CD14-positive monocyte (primary cell): ENCODE measurements at regions not wholly inside any gene's neighbourhood (a gene's known extent, or its start where the extent isn't known, plus 50 kb on each side); places are given as distances from the start of the nearest gene placed in this dataset.
A peak's percentile ranks its signal among the peaks of the same experiment; 100 is the strongest.

Experiments used
- DNase-seq, 3 donors: peaks; one replicate each; pipeline ENCODE4 v3.0.0-alpha.2; 2011 to 2022
- H2AFZ ChIP-seq: 2 replicates; pipeline ENCODE4 v1.6.0; 2012; ENCODE audit warnings: mild to moderate bottlenecking, low read depth, low read length, inconsistent platforms; ENCODE audit not compliant: insufficient read depth, poor library complexity, severe bottlenecking
- H3K27ac ChIP-seq, 2 donors: 1 replicate in 1 of 2; 2 replicates in 1 of 2; pipeline ENCODE4 v1.5.1; 2012 to 2013; ENCODE audit warnings: low read length in 2 of 2, control low read depth in 1 of 2, inconsistent platforms in 1 of 2, low read depth in 1 of 2, mild to moderate bottlenecking in 1 of 2
- H3K27me3 ChIP-seq, 2 donors: one replicate each; pipeline versions ENCODE4 v1.6.0 to v1.6.1; 2011 to 2013; ENCODE audit warnings: low read length in 2 of 2; ENCODE audit not compliant: control insufficient read depth in 2 of 2, insufficient read depth in 2 of 2
- H3K36me3 ChIP-seq, 2 donors: replicated peaks in 1 of 2; 1 replicate in 1 of 2; 2 replicates in 1 of 2; pipeline versions ENCODE4 v1.5.1 to v1.6.1; 2012 to 2013; ENCODE audit warnings: low read length in 2 of 2, control low read depth in 1 of 2, inconsistent platforms in 1 of 2, mild to moderate bottlenecking in 1 of 2; ENCODE audit not compliant: insufficient read depth in 2 of 2, control insufficient read depth in 1 of 2
- H3K4me1 ChIP-seq, 2 donors: 1 replicate in 1 of 2; 2 replicates in 1 of 2; pipeline versions ENCODE4 v1.5.1 to v1.6.1; 2012 to 2013; ENCODE audit warnings: low read length in 2 of 2, control low read depth in 1 of 2, inconsistent platforms in 1 of 2, mild to moderate bottlenecking in 1 of 2, moderate library complexity in 1 of 2; ENCODE audit not compliant: insufficient read depth in 2 of 2, control insufficient read depth in 1 of 2
- H3K4me2 ChIP-seq: replicated peaks from 2 replicates; pipeline ENCODE3; 2012; ENCODE audit warnings: low read length, moderate library complexity, mild to moderate bottlenecking; ENCODE audit not compliant: poor library complexity, severe bottlenecking; ENCODE audit errors: extremely low read depth
- H3K4me3 ChIP-seq, 3 experiments: fragments of 200-600 bp in 1 of 3; sonication (generic) in 1 of 3; replicated peaks in 1 of 3; 1 replicate in 2 of 3; 2 replicates in 1 of 3; pipeline ENCODE4 v1.5.1; 2011 to 2013; ENCODE audit warnings: low read length in 3 of 3, mild to moderate bottlenecking in 3 of 3, control low read depth in 2 of 3, low read depth in 2 of 3, inconsistent platforms in 1 of 3, moderate library complexity in 1 of 3
- H3K79me2 ChIP-seq: 2 replicates; pipeline ENCODE4 v1.6.0; 2012; ENCODE audit warnings: mild to moderate bottlenecking, control low read depth, inconsistent platforms, low read length, moderate library complexity; ENCODE audit not compliant: insufficient read depth
- H3K9ac ChIP-seq: 2 replicates; pipeline ENCODE4 v1.6.0; 2017; ENCODE audit warnings: low read length, mild to moderate bottlenecking; ENCODE audit not compliant: insufficient read depth, poor library complexity, severe bottlenecking
- H3K9me3 ChIP-seq, 2 donors: replicated peaks in 1 of 2; 1 replicate in 1 of 2; 2 replicates in 1 of 2; pipeline versions ENCODE4 v1.5.1 to v1.6.1; 2012 to 2013; ENCODE audit warnings: low read length in 2 of 2, control low read depth in 1 of 2; ENCODE audit not compliant: control insufficient read depth in 1 of 2, insufficient read depth in 1 of 2
- H4K20me1 ChIP-seq: 2 replicates; pipeline ENCODE4 v1.6.0; 2012; ENCODE audit warnings: mild to moderate bottlenecking, low read length, control low read depth, moderate library complexity; ENCODE audit not compliant: insufficient read depth
- H3K27ac Mint-ChIP-seq, 7 donors: one replicate each; pipeline ENCODE4 v1.8.0; 2020; ENCODE audit warnings: mild to moderate bottlenecking in 7 of 7, mixed read lengths in 7 of 7, moderate library complexity in 6 of 7, inconsistent platforms in 2 of 7
- H3K27me3 Mint-ChIP-seq, 3 donors: one replicate each; pipeline ENCODE4 v1.8.0; 2021 to 2022; ENCODE audit warnings: low read depth in 3 of 3, mild to moderate bottlenecking in 3 of 3, mixed read lengths in 3 of 3, moderate library complexity in 3 of 3, inconsistent platforms in 1 of 3
- H3K36me3 Mint-ChIP-seq, 2 donors: one replicate each; pipeline ENCODE4 v1.8.0; 2020; ENCODE audit warnings: mixed read lengths in 2 of 2, inconsistent platforms in 1 of 2, mild to moderate bottlenecking in 1 of 2
- H3K4me1 Mint-ChIP-seq: one replicate; pipeline ENCODE4 v1.8.0; 2020; ENCODE audit warnings: mild to moderate bottlenecking, mixed read lengths
- H3K4me3 Mint-ChIP-seq, 2 donors: one replicate each; pipeline ENCODE4 v1.8.0; 2020; ENCODE audit warnings: mild to moderate bottlenecking in 2 of 2, mixed read lengths in 2 of 2, moderate library complexity in 1 of 2
- H3K9me3 Mint-ChIP-seq, 7 donors: one replicate each; pipeline ENCODE4 v1.8.0; 2020 to 2022; ENCODE audit warnings: mixed read lengths in 7 of 7, mild to moderate bottlenecking in 6 of 7, moderate library complexity in 6 of 7, inconsistent platforms in 2 of 7
- WGBS: methylation state at CpG from one replicate; pipeline ENCODE4 v1.1.5; 2013; ENCODE audit warnings: missing lambda C conversion rate; ENCODE audit not compliant: insufficient coverage; 5-methylcytosine and 5-hydroxymethylcytosine counted together
- intact Hi-C, 2 donors: fragments of 100-400 bp; cut with micrococcal nuclease; formaldehyde crosslinking; loops; one replicate each; pipeline versions ENCODE4 v1.15.0 to v1.15.1; 2023
- TF ChIP-seq, protein P1 (sequence below): fragments of 200-600 bp; IDR thresholded peaks from one replicate; pipeline ENCODE4 v1.8.0; 2022; ENCODE audit warnings: antibody characterized with exemption, mild to moderate bottlenecking

DNA sequence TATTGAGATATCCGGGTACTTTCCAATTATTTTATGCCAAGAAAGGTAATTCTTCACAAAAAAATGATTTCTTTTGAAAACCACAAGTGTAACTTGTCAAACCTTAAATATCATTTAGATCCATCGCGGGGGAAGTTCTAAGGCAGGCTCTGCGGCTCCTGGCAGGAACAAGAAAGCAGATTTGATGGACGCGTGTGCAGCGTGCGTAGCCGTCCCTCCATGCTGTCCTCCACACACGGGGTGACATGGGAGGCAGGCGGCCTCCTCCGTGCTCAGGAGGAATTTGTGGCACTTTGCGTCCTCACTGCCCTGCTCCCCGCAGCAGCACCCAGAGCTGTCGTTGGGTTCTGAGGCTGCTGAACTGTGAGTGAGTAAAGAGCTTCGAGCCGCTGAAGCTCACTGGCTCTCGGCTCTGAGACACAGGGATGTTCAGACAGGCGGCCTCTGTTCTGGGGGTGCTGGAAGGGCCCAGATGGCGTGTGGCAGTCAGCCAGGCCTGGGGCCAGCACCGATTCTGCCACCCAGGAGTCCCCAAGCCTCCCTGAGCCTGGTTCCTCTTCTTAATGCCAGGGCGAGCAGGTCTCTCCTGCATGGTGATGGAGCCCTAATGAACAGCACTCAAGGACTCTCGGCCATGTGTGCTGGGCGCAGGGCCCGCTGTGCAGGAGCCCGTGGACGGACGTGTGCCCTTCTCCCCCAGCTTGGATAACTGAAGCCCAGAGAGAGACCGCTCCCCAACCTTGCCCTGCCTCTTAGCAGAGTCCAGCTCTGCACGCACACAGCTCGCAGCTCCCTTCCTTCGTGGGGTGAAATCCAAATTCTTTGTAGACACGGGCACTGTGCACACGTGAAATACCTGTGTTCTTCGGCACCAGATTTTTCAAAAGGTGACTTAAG, 185.4 kb upstream of the SHH start:
- no peaks in the 10 kb centered on the region for H3K79me2 ChIP-seq
- no peak overlapping the region for H3K27ac Mint-ChIP-seq
- H4K20me1 ChIP-seq, result no peaks in the 10 kb centered on the region
- peaks cover 0 to 10% (median 0%) of the 10 kb centered on the region in 7 donors for H3K9me3 Mint-ChIP-seq
- no peaks in the 10 kb centered on the region for H3K36me3 ChIP-seq
- intact Hi-C loops, result no loop called here
- peaks cover 11 to 25% of the 10 kb centered on the region in 2 donors for H3K4me1 ChIP-seq
- WGBS, result 38% methylated on average over 28 of the region's 35 CpGs
- H3K9ac ChIP-seq, result no peak overlapping the region
- DNase-seq, result no peak
- H3K4me2 ChIP-seq, result no peak overlapping the region
- TF ChIP-seq, protein P1, sequence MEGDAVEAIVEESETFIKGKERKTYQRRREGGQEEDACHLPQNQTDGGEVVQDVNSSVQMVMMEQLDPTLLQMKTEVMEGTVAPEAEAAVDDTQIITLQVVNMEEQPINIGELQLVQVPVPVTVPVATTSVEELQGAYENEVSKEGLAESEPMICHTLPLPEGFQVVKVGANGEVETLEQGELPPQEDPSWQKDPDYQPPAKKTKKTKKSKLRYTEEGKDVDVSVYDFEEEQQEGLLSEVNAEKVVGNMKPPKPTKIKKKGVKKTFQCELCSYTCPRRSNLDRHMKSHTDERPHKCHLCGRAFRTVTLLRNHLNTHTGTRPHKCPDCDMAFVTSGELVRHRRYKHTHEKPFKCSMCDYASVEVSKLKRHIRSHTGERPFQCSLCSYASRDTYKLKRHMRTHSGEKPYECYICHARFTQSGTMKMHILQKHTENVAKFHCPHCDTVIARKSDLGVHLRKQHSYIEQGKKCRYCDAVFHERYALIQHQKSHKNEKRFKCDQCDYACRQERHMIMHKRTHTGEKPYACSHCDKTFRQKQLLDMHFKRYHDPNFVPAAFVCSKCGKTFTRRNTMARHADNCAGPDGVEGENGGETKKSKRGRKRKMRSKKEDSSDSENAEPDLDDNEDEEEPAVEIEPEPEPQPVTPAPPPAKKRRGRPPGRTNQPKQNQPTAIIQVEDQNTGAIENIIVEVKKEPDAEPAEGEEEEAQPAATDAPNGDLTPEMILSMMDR, result no peak
- H3K27me3 ChIP-seq, result peaks cover 0 to 5% of the 10 kb centered on the region in 2 donors
- H2AFZ ChIP-seq, result no peak overlapping the region
- H3K4me3 Mint-ChIP-seq, result peak overlapping the region in 1 of 2 donors; percentile 75
- H3K9me3 ChIP-seq, result no peaks in the 10 kb centered on the region
- H3K4me3 ChIP-seq, result no peak overlapping the region
- peaks cover 32% of the 10 kb centered on the region for H3K4me1 Mint-ChIP-seq
- no peak overlapping the region for H3K27ac ChIP-seq
- H3K27me3 Mint-ChIP-seq, result peaks cover 15 to 17% (median 16%) of the 10 kb centered on the region in 3 donors
- H3K36me3 Mint-ChIP-seq, result no peaks in the 10 kb centered on the region

DNA sequence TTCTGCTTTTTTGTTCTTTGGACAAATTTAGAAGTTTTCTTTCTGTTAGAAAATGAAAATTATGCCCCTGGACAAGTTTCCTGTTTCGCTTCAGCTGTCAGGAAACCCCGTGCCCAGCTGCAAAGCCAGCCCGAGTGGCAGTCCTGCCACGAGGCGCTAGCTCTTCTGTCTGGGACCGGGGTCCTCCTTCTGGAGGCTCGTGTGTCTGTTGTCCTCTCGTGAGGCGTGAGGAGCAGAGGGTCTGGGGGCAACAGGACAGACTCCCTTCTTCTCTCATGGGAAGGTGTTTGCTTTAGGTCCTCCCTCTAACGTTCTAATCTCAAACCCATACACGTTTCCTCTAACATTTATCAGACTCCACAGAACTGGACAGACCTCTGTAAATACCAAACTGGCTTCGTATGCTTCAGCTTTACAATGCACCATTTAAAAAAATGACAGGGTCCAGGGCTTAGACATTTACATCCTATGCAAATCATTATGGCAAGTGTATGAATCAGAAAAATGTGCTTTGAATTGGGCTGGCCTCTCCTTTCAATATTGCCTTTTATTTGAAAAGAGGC, 184.5 kb upstream of the SHH start:
- H3K4me1 ChIP-seq, result peaks cover 11 to 25% of the 10 kb centered on the region in 2 donors

More for the DNA sequence above, 184.5 kb upstream of the SHH start:
- no peaks in the 10 kb centered on the region for H3K9me3 ChIP-seq
- Mint-ChIP-seq H3K4me1 (peaks cover 32% of the 10 kb centered on the region), H3K4me3 (peak overlapping the region in 1 of 2 donors; percentile 75), H3K9me3 (peaks cover 0 to 10% (median 0%) of the 10 kb centered on the region in 7 donors), H3K27ac (no peak overlapping the region), H3K36me3 (no peaks in the 10 kb centered on the region), H3K27me3 (peaks cover 15 to 17% (median 16%) of the 10 kb centered on the region in 3 donors)
- peak overlapping the region; percentile 22 for H2AFZ ChIP-seq
- peak overlapping the region; percentile 11 for H3K4me2 ChIP-seq
- H3K36me3 ChIP-seq, result no peaks in the 10 kb centered on the region
- H3K9ac ChIP-seq, result no peak overlapping the region
- H3K79me2 ChIP-seq, result no peaks in the 10 kb centered on the region
- no peak overlapping the region for H3K27ac ChIP-seq
- H4K20me1 ChIP-seq, result no peaks in the 10 kb centered on the region
- DNase-seq, result no peak
- TF ChIP-seq, protein P1, result no peak
- H3K27me3 ChIP-seq, result peaks cover 0 to 5% of the 10 kb centered on the region in 2 donors
- intact Hi-C loops, result no loop called here
- H3K4me3 ChIP-seq, result no peak overlapping the region
- 0% methylated on average over 6 of the region's 12 CpGs for WGBS
